NCI-H1105 treated with DMSO at 0.1 percent for 48 hours (cell line): ENCODE measurements at regions not wholly inside any gene's neighbourhood (a gene's known extent, or its start where the extent isn't known, plus 50 kb on each side); places are given as distances from the start of the nearest gene placed in this dataset.

Experiments used
- DNase-seq: peaks from one replicate; lab custom pipeline; 2025; lab: John Stamatoyannopoulos, UW

- DNase-seq = no peak
Observed at GRCh38 chr7:68484731-68485130, 1113.5 kb upstream of the AUTS2 start.

- DNase-seq = no peak
Observed at GRCh38 chr7:68485253-68485917, 1112.9 kb upstream of the AUTS2 start.

- no peak for DNase-seq
Observed at GRCh38 chr7:68488341-68489060, 1109.8 kb upstream of the AUTS2 start.

- DNase-seq = no peak
Observed at GRCh38 chr7:68491523-68492358, 1106.5 kb upstream of the AUTS2 start.

- DNase-seq = no peak
Observed at GRCh38 chr7:68492359-68492690, 1106.0 kb upstream of the AUTS2 start.

GRCh38 chr7:68503400-68503799 is 1094.9 kb upstream of the AUTS2 start:
- no peak for DNase-seq

GRCh38 chr7:68504716-68505115 is 1093.6 kb upstream of the AUTS2 start:
- DNase-seq = no peak

- DNase-seq = no peak
Observed at GRCh38 chr7:68505721-68506120, 1092.6 kb upstream of the AUTS2 start.

- DNase-seq = no peak
Observed at GRCh38 chr7:68507668-68508067, 1090.6 kb upstream of the AUTS2 start.

- DNase-seq = no peak
Observed at GRCh38 chr7:68509054-68509453, 1089.2 kb upstream of the AUTS2 start.

- DNase-seq = no peak
Observed at GRCh38 chr7:68509603-68510002, 1088.7 kb upstream of the AUTS2 start.

- DNase-seq = no peak
Observed at GRCh38 chr7:68511281-68511680, 1087.0 kb upstream of the AUTS2 start.

- no peak for DNase-seq
Observed at GRCh38 chr7:68512466-68512865, 1085.8 kb upstream of the AUTS2 start.

- DNase-seq = no peak
Observed at GRCh38 chr7:68518060-68518459, 1080.2 kb upstream of the AUTS2 start.

- no peak for DNase-seq
Observed at GRCh38 chr7:68524126-68524525, 1074.1 kb upstream of the AUTS2 start.

GRCh38 chr7:68529221-68529620 is 1069.1 kb upstream of the AUTS2 start:
- DNase-seq = no peak

- DNase-seq = no peak
Observed at GRCh38 chr7:68535266-68535665, 1063.0 kb upstream of the AUTS2 start.

GRCh38 chr7:68537051-68537773 is 1061.1 kb upstream of the AUTS2 start:
- no peak for DNase-seq

GRCh38 chr7:68537774-68538071 is 1060.6 kb upstream of the AUTS2 start:
- DNase-seq = no peak

GRCh38 chr7:68542831-68543230 is 1055.4 kb upstream of the AUTS2 start:
- peak; percentile 72 for DNase-seq

GRCh38 chr7:68544851-68545250 is 1053.4 kb upstream of the AUTS2 start:
- no peak for DNase-seq

- no peak for DNase-seq
Observed at GRCh38 chr7:68547181-68547580, 1051.1 kb upstream of the AUTS2 start.

GRCh38 chr7:68547799-68548198 is 1050.5 kb upstream of the AUTS2 start:
- DNase-seq = no peak
